VCaP (cell line): ENCODE measurements at regions not wholly inside any gene's neighbourhood (a gene's known extent, or its start where the extent isn't known, plus 50 kb on each side); places are given as distances from the start of the nearest gene placed in this dataset.

Experiments used
- H3K27ac ChIP-seq: fragments of 450-650 bp; 2 replicates; pipeline ENCODE4 v1.5.1; 2017
- CTCF ChIP-seq: fragments of 450-650 bp; conservative IDR thresholded peaks from 2 replicates; pipeline ENCODE4 v1.5.1; 2017; ENCODE audit warnings: mild to moderate bottlenecking, moderate library complexity

GRCh38 chr21:31583498-31583897 is 76.0 kb upstream of the SOD1 start:
- H3K27ac ChIP-seq, result no peak overlapping the region
- no peak for TF ChIP-seq CTCF

DNA sequence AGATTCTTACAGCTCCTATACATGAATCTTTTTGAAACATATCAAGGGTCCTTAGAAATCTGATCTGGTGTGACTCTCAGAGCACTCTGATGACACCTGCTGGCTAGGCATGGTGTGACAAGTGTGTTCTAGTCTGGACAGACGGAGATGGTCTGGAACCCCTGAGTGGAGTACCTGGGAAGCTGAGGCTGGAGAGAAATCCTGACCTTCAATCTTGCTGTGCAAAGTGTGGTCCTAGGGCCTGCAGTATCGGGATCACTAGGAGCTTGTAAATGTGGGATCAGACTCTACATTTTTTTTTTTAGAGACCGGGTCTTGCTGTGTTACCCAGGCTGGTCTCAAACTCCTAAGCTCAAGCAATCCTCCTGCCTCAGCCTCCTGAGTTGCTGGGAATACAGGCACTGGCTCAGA is 78.6 kb upstream of the SOD1 start:
- peak; percentile 97 for TF ChIP-seq CTCF
- no peak overlapping the region for H3K27ac ChIP-seq

GRCh38 chr21:31577271-31577670 is 82.2 kb upstream of the SOD1 start:
- no peak for TF ChIP-seq CTCF
- no peak overlapping the region for H3K27ac ChIP-seq

GRCh38 chr21:31576428-31576827 is 83.1 kb upstream of the SOD1 start:
- TF ChIP-seq CTCF, result no peak

DNA sequence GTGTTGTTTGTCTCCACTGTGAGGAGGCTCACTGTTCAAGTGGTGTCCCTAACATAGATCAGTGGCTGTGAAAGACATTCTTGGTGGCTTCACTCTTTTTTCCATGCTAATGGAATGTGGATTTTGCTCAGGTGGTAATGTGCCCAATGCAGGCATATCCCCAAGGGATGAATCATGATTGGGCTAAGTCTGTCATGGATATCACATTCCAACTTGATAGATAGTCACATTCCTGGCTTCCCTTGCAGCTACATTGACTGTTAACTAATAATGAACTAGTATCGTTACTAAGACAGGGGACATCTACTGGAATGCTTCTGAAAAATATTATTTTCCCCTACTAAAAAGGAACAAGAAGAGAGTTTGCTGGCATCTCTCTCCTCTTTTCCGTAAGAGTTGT is 86.3 kb upstream of the SOD1 start:
- no peak for TF ChIP-seq CTCF
- H3K27ac ChIP-seq, result no peak overlapping the region

More at GRCh38 chr21:31576428-31576827, 83.1 kb upstream of the SOD1 start:
- H3K27ac ChIP-seq, result no peak overlapping the region

DNA sequence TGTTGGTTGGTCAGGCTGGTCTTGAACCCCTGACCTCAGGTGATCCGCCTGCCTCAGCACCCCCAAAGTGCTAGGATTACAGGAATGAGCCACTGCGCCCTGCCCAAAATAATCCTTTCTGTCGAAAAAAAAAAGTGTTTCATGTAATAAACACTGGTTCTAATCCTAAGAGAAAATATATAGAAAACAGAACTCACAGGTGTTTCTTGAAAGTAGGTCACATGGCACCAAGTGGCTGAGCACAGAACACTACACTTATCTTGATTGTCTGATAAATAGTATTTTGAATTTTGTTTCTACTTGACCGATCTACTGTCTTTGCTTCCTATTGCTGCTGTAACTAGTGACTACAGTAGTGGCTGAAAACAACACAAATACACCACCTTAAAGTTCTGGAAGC is 87.6 kb upstream of the SOD1 start:
- TF ChIP-seq CTCF, result no peak
- no peak overlapping the region for H3K27ac ChIP-seq

- TF ChIP-seq CTCF, result no peak
- no peak overlapping the region for H3K27ac ChIP-seq
Observed at GRCh38 chr21:31570824-31571566, 88.5 kb upstream of the SOD1 start.
